ENCODE measurements at regions not wholly inside any gene's neighbourhood (a gene's known extent, or its start where the extent isn't known, plus 50 kb on each side); places are given as distances from the start of the nearest gene placed in this dataset.

- Histone ChIP-seq H3K4me2 (ENCODE audit: low read length) (no peak overlapping the region), H3K27me3 (ENCODE audit: insufficient read depth, low read length) (no peaks in the 10 kb centered on the region), H3K36me3 (ENCODE audit: insufficient read depth, low read length) (no peaks in the 10 kb centered on the region), H3K9me3 (ENCODE audit: insufficient read depth, low read depth, low read length) (no peaks in the 10 kb centered on the region), H3K4me3 (ENCODE audit: insufficient read depth, low read depth, low read length) (no peak overlapping the region), H4K20me1 (ENCODE audit: insufficient read depth, low read length) (no peaks in the 10 kb centered on the region), H3K27ac (ENCODE audit: low read depth, low read length) (no peak overlapping the region), H3K79me2 (ENCODE audit: insufficient read depth, low read length) (no peaks in the 10 kb centered on the region), H3K9ac (ENCODE audit: low read length) (no peak overlapping the region), H3K4me1 (ENCODE audit: insufficient read depth, low read length) (no peaks in the 10 kb centered on the region), H2AFZ (ENCODE audit: low read depth, low read length) (no peak overlapping the region)
- peaks cover 15% of the 10 kb centered on the region for H3K27me3 Mint-ChIP-seq (ENCODE audit: low read depth, unreplicated experiment)
- DNase-seq (ENCODE audit: low read depth): no peak
- no peak overlapping the region for H3K27ac Mint-ChIP-seq (ENCODE audit: unreplicated experiment)
- no peaks in the 10 kb centered on the region for H3K36me3 Mint-ChIP-seq (ENCODE audit: low read depth, unreplicated experiment)
- H3K4me1 Mint-ChIP-seq (ENCODE audit: low read depth, unreplicated experiment): no peaks in the 10 kb centered on the region
- no peak overlapping the region for H3K4me3 Mint-ChIP-seq (ENCODE audit: unreplicated experiment)
- no peaks in the 10 kb centered on the region for H3K9me3 Mint-ChIP-seq (ENCODE audit: unreplicated experiment)
- no peak for TF ChIP-seq EZH2 (IDR thresholded peaks at IDR 0.05; ENCODE audit: insufficient read depth, low read length)
- TF ChIP-seq CTCF (IDR thresholded peaks at IDR 0.05; ENCODE audit: insufficient read depth, low read depth, low read length): no peak
- FAIRE-seq: no peak
These were observed 488.3 kb upstream of the SPRED2 start for GRCh38 chr2:65920659-65921058.

- Mint-ChIP-seq H3K9me3 (ENCODE audit: unreplicated experiment) (no peaks in the 10 kb centered on the region), H3K4me1 (ENCODE audit: low read depth, unreplicated experiment) (peaks cover 5% of the 10 kb centered on the region), H3K36me3 (ENCODE audit: low read depth, unreplicated experiment) (no peaks in the 10 kb centered on the region), H3K27ac (ENCODE audit: unreplicated experiment) (no peak overlapping the region), H3K4me3 (ENCODE audit: unreplicated experiment) (no peak overlapping the region), H3K27me3 (ENCODE audit: low read depth, unreplicated experiment) (peaks cover 15% of the 10 kb centered on the region)
- Histone ChIP-seq H4K20me1 (ENCODE audit: insufficient read depth, low read length) (no peaks in the 10 kb centered on the region), H2AFZ (ENCODE audit: low read depth, low read length) (no peak overlapping the region), H3K9ac (ENCODE audit: low read length) (no peak overlapping the region), H3K27ac (ENCODE audit: low read depth, low read length) (no peak overlapping the region), H3K27me3 (ENCODE audit: insufficient read depth, low read length) (peaks cover under 1% of the 10 kb centered on the region), H3K79me2 (ENCODE audit: insufficient read depth, low read length) (no peaks in the 10 kb centered on the region), H3K9me3 (ENCODE audit: insufficient read depth, low read depth, low read length) (no peaks in the 10 kb centered on the region), H3K36me3 (ENCODE audit: insufficient read depth, low read length) (no peaks in the 10 kb centered on the region), H3K4me2 (ENCODE audit: low read length) (no peak overlapping the region), H3K4me3 (ENCODE audit: insufficient read depth, low read depth, low read length) (no peak overlapping the region), H3K4me1 (ENCODE audit: insufficient read depth, low read length) (no peaks in the 10 kb centered on the region)
- FAIRE-seq (no peak), DNase-seq (ENCODE audit: low read depth) (no peak)
- no peak for TF ChIP-seq EZH2 (IDR thresholded peaks at IDR 0.05; ENCODE audit: insufficient read depth, low read length)
- TF ChIP-seq CTCF (IDR thresholded peaks at IDR 0.05; ENCODE audit: insufficient read depth, low read depth, low read length): no peak
These were observed 487.3 kb upstream of the SPRED2 start for GRCh38 chr2:65919550-65920188.

GRCh38 chr2:65918760-65919187 is 486.4 kb upstream of the SPRED2 start:
- no peaks in the 10 kb centered on the region for H3K36me3 Mint-ChIP-seq (ENCODE audit: low read depth, unreplicated experiment)
- H3K4me3 Mint-ChIP-seq (ENCODE audit: unreplicated experiment): no peak overlapping the region
- no peak overlapping the region for H3K27ac Mint-ChIP-seq (ENCODE audit: unreplicated experiment)
- Histone ChIP-seq H3K79me2 (ENCODE audit: insufficient read depth, low read length) (no peaks in the 10 kb centered on the region), H3K4me3 (ENCODE audit: insufficient read depth, low read depth, low read length) (no peak overlapping the region), H3K27me3 (ENCODE audit: insufficient read depth, low read length) (peaks cover 2% of the 10 kb centered on the region), H3K9me3 (ENCODE audit: insufficient read depth, low read depth, low read length) (no peaks in the 10 kb centered on the region), H3K36me3 (ENCODE audit: insufficient read depth, low read length) (no peaks in the 10 kb centered on the region), H3K4me2 (ENCODE audit: low read length) (no peak overlapping the region), H3K27ac (ENCODE audit: low read depth, low read length) (no peak overlapping the region), H3K4me1 (ENCODE audit: insufficient read depth, low read length) (no peaks in the 10 kb centered on the region), H2AFZ (ENCODE audit: low read depth, low read length) (no peak overlapping the region), H4K20me1 (ENCODE audit: insufficient read depth, low read length) (no peaks in the 10 kb centered on the region), H3K9ac (ENCODE audit: low read length) (no peak overlapping the region)
- H3K4me1 Mint-ChIP-seq (ENCODE audit: low read depth, unreplicated experiment): peaks cover 5% of the 10 kb centered on the region
- H3K27me3 Mint-ChIP-seq (ENCODE audit: low read depth, unreplicated experiment): peaks cover 16% of the 10 kb centered on the region
- DNase-seq (ENCODE audit: low read depth) (no peak), FAIRE-seq (no peak)
- no peaks in the 10 kb centered on the region for H3K9me3 Mint-ChIP-seq (ENCODE audit: unreplicated experiment)
- TF ChIP-seq CTCF (IDR thresholded peaks at IDR 0.05; ENCODE audit: insufficient read depth, low read depth, low read length) (no peak), EZH2 (IDR thresholded peaks at IDR 0.05; ENCODE audit: insufficient read depth, low read length) (no peak)
